SK-N-SH (cell line): ENCODE measurements at regions not wholly inside any gene's neighbourhood (a gene's known extent, or its start where the extent isn't known, plus 50 kb on each side); places are given as distances from the start of the nearest gene placed in this dataset.

ENCODE experiments used
- ELF1 ChIP-seq: IDR thresholded peaks from 2 replicates; pipeline ENCODE4 v1.4.0; 2012
- EP300 ChIP-seq, 2 experiments: IDR thresholded peaks; 2 replicates each; pipeline versions ENCODE4 v1.4.0 to v1.6.1; 2012; ENCODE audit warnings: borderline replicate concordance in 1 of 2, low read depth in 1 of 2, low read length in 1 of 2
- EZH2phosphoT487 ChIP-seq: fragments of 200-600 bp; sonication (generic); IDR thresholded peaks from 2 replicates; pipeline ENCODE4 v1.6.1; 2017; ENCODE audit warnings: low read depth, mixed run types, mild to moderate bottlenecking, antibody characterized with exemption, moderate library complexity, borderline replicate concordance
- RXRA ChIP-seq: IDR thresholded peaks from 2 replicates; pipeline ENCODE4 v1.4.0; 2012; ENCODE audit warnings: low read depth, mild to moderate bottlenecking, borderline replicate concordance
- TF ChIP-seq, protein P1 (sequence below): IDR thresholded peaks from 2 replicates; pipeline ENCODE4 v1.4.0; 2012; ENCODE audit warnings: low read depth, borderline replicate concordance
- TF ChIP-seq, protein P2 (sequence below): fragments of 200-600 bp; sonication (generic); IDR thresholded peaks from 2 replicates; pipeline ENCODE4 v1.6.1; 2017; ENCODE audit warnings: antibody characterized with exemption, mild to moderate bottlenecking, moderate library complexity

DNA sequence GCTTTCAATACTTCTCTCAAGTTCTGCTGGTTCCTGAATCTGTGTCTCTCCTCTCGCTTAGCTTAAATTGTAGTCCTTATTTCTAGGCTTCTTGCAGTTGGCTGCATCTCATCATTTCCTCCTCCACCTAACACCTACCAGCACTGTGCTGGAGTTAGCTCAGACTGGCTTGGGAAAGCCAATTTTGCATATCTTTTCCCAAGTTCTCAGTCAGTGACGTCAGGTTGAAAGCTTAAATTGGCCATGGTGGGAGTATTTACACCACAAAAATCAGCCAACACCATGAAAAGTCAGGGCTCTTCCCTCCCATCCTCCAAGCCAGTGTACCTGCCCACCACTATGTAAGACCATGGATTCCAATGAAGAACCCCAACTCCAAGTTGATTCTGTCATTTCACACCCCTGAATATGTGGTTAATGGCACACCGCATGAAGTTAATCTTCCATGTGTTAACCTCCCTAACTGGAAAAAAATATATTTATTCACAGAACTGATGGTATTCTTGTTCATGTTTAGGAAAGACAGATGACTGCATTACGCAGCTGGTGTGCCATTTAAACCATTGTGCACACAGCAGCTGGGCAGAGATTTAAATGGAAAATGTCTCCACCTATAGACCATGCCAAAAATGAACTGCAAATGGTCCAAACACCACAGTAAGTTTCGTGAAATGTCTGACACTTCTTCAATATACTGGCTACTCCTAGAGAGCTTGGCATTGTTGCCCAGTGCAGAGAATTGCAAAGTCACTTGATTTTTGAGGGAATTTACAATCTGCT, 274.1 kb upstream of the MAP3K7 start:
- TF ChIP-seq EP300 (IDR thresholded peaks at IDR 0.05; ENCODE audit: borderline replicate concordance in 1 of 2, low read depth in 1 of 2, low read length in 1 of 2) = no peak
- TF ChIP-seq, protein P1, sequence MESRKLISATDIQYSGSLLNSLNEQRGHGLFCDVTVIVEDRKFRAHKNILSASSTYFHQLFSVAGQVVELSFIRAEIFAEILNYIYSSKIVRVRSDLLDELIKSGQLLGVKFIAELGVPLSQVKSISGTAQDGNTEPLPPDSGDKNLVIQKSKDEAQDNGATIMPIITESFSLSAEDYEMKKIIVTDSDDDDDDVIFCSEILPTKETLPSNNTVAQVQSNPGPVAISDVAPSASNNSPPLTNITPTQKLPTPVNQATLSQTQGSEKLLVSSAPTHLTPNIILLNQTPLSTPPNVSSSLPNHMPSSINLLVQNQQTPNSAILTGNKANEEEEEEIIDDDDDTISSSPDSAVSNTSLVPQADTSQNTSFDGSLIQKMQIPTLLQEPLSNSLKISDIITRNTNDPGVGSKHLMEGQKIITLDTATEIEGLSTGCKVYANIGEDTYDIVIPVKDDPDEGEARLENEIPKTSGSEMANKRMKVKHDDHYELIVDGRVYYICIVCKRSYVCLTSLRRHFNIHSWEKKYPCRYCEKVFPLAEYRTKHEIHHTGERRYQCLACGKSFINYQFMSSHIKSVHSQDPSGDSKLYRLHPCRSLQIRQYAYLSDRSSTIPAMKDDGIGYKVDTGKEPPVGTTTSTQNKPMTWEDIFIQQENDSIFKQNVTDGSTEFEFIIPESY = no peak
- TF ChIP-seq EZH2phosphoT487 = no peak
- TF ChIP-seq, protein P2, sequence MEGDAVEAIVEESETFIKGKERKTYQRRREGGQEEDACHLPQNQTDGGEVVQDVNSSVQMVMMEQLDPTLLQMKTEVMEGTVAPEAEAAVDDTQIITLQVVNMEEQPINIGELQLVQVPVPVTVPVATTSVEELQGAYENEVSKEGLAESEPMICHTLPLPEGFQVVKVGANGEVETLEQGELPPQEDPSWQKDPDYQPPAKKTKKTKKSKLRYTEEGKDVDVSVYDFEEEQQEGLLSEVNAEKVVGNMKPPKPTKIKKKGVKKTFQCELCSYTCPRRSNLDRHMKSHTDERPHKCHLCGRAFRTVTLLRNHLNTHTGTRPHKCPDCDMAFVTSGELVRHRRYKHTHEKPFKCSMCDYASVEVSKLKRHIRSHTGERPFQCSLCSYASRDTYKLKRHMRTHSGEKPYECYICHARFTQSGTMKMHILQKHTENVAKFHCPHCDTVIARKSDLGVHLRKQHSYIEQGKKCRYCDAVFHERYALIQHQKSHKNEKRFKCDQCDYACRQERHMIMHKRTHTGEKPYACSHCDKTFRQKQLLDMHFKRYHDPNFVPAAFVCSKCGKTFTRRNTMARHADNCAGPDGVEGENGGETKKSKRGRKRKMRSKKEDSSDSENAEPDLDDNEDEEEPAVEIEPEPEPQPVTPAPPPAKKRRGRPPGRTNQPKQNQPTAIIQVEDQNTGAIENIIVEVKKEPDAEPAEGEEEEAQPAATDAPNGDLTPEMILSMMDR = peak; percentile 47
- no peak for TF ChIP-seq ELF1
- TF ChIP-seq RXRA = no peak
